Urothelium cell line (cell line): ENCODE measurements at regions not wholly inside any gene's neighbourhood (a gene's known extent, or its start where the extent isn't known, plus 50 kb on each side); places are given as distances from the start of the nearest gene placed in this dataset.
"Not testable (repeated sequence)": the region's sequence is repeated elsewhere in the genome, so short reads cannot be mapped to it uniquely, and the experiment has no call there.

Experiments used
- DNase-seq: peaks from one replicate; pipeline ENCODE4 v3.0.0; 2011; ENCODE audit warnings: low spot score, mixed read lengths
- FAIRE-seq: peaks from 2 replicates; lab custom pipeline; 2011; peaks lifted over from hg19 to GRCh38; lab: Jason Lieb, UNC

DNA sequence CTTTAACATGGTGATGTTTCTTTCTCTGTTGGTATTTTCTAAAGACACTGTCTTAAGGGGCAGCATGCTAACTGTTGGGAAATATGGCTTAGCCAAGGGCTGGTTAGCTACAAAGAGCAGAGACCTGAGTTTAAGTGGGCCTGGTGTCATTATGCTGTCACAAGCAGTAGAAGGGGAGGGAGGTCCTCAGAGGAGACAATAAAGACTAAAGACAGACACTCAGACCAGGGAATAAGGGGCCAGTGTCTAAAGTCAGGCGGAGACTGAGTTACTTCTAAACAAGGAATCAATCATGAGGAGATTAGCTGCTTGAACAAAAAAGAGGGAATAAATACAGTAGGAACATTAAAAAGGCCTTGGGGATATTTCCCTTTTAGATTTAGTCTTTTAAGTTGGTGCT, 142.7 kb upstream of the DPPA4 start:
- FAIRE-seq (no peak), DNase-seq (no peak)

- DNase-seq (no peak), FAIRE-seq (no peak)
Observed at GRCh38 chr3:109478614-109479013, 141.3 kb upstream of the DPPA4 start.

GRCh38 chr3:109460961-109461360, 123.6 kb upstream of the DPPA4 start:
- FAIRE-seq = no peak
- no peak for DNase-seq

- DNase-seq (no peak), FAIRE-seq (no peak)
Observed at GRCh38 chr3:109445210-109445609, 107.9 kb upstream of the DPPA4 start.

DNA sequence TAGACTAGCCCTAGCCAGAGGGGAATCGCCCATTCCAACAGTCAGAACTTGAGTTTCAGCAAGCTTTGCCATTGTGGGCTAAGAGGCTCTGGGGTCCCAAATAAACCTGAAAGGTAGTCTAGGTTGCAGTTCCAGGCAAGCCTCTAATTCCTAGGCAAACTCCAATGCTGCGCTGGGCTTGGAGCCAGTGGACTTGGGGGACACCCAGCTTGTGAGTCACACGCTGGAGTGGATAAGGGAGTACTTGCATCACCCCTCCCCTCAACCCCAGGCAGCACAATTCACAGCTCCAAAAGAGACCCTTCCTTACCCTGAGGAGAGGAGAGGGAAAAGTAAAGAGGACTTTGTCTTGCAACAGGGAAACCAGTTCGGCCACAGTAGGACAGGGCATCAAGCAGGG, 105.2 kb upstream of the DPPA4 start:
- FAIRE-seq (no peak), DNase-seq (no peak)

DNA sequence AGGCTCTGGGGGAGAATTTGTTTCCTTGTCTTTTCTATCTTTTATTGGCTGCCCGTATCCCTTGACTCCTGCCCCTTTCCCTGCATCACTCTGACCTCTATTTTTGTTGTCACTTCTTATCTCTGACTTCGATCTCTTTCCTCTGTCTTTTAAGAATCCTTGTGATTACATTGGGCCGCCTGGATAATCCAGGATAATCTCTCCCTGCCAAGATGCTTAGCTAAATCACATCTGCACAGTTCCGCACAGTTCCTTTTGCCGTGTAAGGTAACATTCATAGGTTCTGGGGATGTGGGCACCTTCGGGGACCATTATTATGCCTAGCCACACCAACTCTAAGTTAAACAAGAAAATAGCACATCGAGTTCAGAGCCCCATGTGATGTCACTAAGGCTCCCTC, 103.0 kb upstream of the DPPA4 start:
- DNase-seq (no peak), FAIRE-seq (no peak)

DNA sequence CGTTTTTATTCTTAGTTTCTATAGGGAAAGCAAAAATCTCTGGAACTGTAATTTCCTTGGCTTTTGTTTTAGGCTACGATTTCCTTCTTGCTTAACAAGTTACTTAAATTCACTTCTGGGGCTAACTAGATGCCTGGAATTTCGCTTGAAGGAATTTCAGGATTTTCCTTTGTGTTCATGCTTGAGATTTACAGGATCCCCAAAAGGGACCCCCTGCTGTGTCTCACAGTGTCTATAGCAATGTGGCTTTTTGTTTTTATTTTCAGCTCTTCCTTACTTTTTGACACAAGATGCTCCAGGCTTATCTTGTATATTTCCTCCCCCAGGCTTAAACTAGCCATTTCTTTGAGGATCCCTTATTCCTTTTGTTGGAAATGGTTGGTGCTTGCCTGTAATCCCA, 95.5 kb upstream of the DPPA4 start:
- FAIRE-seq = no peak
- no peak for DNase-seq

DNA sequence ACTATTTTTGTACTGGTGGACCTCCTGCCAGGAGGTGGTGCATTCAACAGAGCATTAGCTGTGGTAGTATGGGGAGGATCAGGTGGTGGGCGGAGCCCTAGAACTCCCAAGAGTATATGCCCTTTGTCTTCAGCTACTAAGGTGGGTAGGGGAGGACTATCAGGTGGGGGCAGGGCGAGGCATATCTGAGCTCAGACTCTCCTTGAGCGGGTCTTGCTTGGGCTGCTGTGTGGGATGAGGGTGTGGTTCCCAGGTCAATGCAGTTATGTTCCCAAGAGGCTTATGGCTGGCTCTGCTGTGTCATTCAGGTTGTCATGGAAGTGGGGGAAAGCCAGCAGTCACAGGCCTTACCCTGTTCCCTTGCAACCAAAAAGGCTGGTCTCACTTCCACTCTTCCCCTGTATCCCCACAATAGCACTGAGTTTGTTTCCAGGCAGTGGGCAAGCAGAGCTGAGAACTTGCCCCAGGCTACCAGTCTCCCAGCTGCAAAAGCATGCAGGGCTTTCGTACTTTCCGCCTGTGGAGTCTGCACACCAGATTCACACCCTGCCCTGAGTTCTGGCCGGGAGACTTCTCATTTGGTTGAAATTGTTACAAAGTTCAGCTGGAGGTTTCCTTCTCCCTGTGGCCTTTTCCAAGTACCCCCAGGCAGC, 93.7 kb upstream of the DPPA4 start:
- FAIRE-seq (no peak), DNase-seq (no peak)

GRCh38 chr3:109413049-109413448, 75.7 kb upstream of the DPPA4 start:
- DNase-seq (peak; percentile 41), FAIRE-seq (no peak)

DNA sequence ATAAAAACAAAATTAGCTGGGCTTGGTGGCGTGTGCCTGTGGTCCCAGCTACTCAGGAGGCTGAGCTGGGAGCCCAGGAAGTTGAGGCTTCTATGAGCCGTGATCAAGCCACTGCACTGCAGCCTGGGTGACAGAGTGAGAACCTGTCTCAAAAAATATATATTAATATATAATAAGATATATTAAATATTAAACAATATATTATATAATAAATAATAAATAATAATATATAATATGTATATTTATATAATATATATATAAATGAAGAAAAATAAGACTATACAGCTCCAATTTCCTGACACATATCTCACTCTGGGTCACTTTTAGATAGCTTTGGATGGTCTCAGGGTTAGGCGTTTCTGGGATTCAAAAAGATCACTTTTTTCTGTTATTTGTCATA, 74.2 kb upstream of the DPPA4 start:
- no peak for DNase-seq
- FAIRE-seq = no peak

DNA sequence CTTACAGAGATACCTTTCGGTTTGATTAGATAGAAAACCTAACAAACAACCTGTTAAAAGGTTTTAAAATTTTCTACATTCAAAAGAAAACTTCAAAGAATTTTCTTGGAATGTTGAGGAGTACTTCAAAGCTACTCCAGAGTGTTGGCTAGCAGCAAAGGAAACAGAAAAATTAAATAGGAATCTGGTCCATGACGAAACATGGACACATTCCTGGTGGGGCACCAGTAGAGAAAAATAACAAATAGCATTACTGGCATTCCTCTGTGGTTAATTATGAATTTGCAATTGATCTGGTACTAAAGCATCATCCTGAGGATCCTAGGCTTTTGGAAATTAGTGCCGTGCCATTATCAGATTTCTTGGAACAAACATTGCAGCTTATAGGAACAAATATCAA, 59.5 kb upstream of the DPPA4 start:
- DNase-seq = peak; percentile 24
- no peak for FAIRE-seq

- FAIRE-seq, DNase-seq: not testable (repeated sequence)
Observed at GRCh38 chr3:109393728-109394127, 56.4 kb upstream of the DPPA4 start.

DNA sequence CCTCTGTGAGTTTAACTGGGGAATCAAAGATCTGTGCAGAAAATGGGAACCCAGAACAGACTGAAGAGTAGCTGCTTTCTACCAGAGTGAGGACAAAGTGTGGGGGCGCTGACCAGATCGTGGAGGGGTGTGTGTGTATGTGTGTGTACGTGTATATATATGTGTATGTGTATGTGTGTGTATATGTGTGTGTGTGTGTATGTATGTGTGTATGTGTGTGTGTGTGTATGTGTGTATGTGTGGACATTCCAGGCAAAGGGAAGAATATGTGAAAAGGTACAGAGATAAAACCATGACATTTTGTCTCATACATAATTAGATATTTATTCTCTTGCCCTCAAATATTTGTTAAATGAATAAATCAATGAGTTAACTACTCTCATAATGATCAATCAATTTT, 54.9 kb upstream of the DPPA4 start:
- DNase-seq (no peak), FAIRE-seq (peak; percentile 32)

GRCh38 chr3:109387621-109388020, 50.3 kb upstream of the DPPA4 start:
- FAIRE-seq = no peak
- no peak for DNase-seq

DNA sequence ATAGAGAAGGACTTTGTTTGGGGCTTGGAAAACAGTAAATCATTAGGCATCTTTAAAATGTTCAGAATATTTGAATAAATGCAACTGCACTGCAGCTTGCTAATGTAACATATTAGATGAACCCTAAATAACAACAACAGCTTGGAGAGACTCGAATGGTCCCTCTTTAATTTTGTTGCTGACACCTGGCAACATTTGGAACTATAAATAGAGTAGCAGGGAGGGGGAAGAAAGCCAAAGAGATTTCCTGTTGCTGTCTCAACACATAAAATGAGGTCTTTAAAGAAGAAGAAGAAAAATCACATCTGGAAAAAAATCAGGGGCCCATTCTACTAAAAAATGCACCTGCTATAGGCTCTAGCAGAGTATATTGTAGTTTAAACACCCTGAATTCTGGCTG, 49.9 kb upstream of the DPPA4 start:
- DNase-seq (no peak), FAIRE-seq (no peak)
